ELF-1 (cell line): ENCODE measurements at regions not wholly inside any gene's neighbourhood (a gene's known extent, or its start where the extent isn't known, plus 50 kb on each side); places are given as distances from the start of the nearest gene placed in this dataset.

Experiments
- DNase-seq: peaks from one replicate; pipeline ENCODE4 v3.0.0-alpha.2; 2016; ENCODE audit warnings: low read depth, low spot score

- no peak for DNase-seq
Measured at GRCh38 chr3:24985668-24986067, 442.4 kb upstream of the RARB start.

- no peak for DNase-seq
Measured at GRCh38 chr3:24986612-24987011, 441.5 kb upstream of the RARB start.

GRCh38 chr3:24999357-24999756 is 428.7 kb upstream of the RARB start:
- no peak for DNase-seq

- no peak for DNase-seq
Measured at GRCh38 chr3:25000971-25001591, 427.0 kb upstream of the RARB start.

GRCh38 chr3:25002052-25002451 is 426.0 kb upstream of the RARB start:
- DNase-seq: no peak

- DNase-seq: no peak
Measured at GRCh38 chr3:25007974-25008658, 419.9 kb upstream of the RARB start.

- peak; percentile 13 for DNase-seq
Measured at GRCh38 chr3:25009665-25010064, 418.4 kb upstream of the RARB start.

- no peak for DNase-seq
Measured at GRCh38 chr3:25015599-25015998, 412.5 kb upstream of the RARB start.

GRCh38 chr3:25018909-25019308 is 409.2 kb upstream of the RARB start:
- DNase-seq: no peak

GRCh38 chr3:25019506-25019905 is 408.6 kb upstream of the RARB start:
- no peak for DNase-seq

GRCh38 chr3:25021816-25022215 is 406.2 kb upstream of the RARB start:
- DNase-seq: no peak

GRCh38 chr3:25023876-25024275 is 404.2 kb upstream of the RARB start:
- DNase-seq: no peak

GRCh38 chr3:25025236-25025635 is 402.8 kb upstream of the RARB start:
- no peak for DNase-seq

GRCh38 chr3:25027650-25028049 is 400.4 kb upstream of the RARB start:
- no peak for DNase-seq

GRCh38 chr3:25029820-25030219 is 398.2 kb upstream of the RARB start:
- DNase-seq: no peak

GRCh38 chr3:25032344-25032743 is 395.7 kb upstream of the RARB start:
- no peak for DNase-seq

GRCh38 chr3:25033407-25034029 is 394.5 kb upstream of the RARB start:
- DNase-seq: peak; percentile 80

GRCh38 chr3:25035526-25035925 is 392.5 kb upstream of the RARB start:
- DNase-seq: no peak

GRCh38 chr3:25036633-25037032 is 391.4 kb upstream of the RARB start:
- no peak for DNase-seq

- DNase-seq: no peak
Measured at GRCh38 chr3:25037049-25037547, 391.0 kb upstream of the RARB start.

GRCh38 chr3:25038271-25038670 is 389.8 kb upstream of the RARB start:
- DNase-seq: no peak

GRCh38 chr3:25038922-25039321 is 389.1 kb upstream of the RARB start:
- DNase-seq: no peak

GRCh38 chr3:25040748-25041147 is 387.3 kb upstream of the RARB start:
- no peak for DNase-seq
